Left lung (tissue), 4 donors: ENCODE measurements at regions not wholly inside any gene's neighbourhood (a gene's known extent, or its start where the extent isn't known, plus 50 kb on each side); places are given as distances from the start of the nearest gene placed in this dataset.

ENCODE experiments used
- ATAC-seq: fragments of 200-7000 bp; cut with Tn5 transposase; one replicate; pipeline ENCODE4 v1.9.1; 2020; ENCODE audit warnings: moderate library complexity
- DNase-seq, 4 donors: peaks; one replicate each; pipeline ENCODE4 v3.0.0-alpha.2; 2013 to 2020
- H3K27ac ChIP-seq, 2 donors: fragments of 200-600 bp; sonication (generic) in 1 of 2; one replicate each; pipeline versions ENCODE4 v1.5.0 to v1.8.0; 2020 to 2021
- H3K27me3 ChIP-seq, 2 donors: fragments of 200-600 bp; sonication (generic) in 1 of 2; one replicate each; pipeline versions ENCODE4 v1.5.0 to v1.8.0; 2020 to 2021
- H3K36me3 ChIP-seq, 2 donors: fragments of 200-600 bp; sonication (generic) in 1 of 2; one replicate each; pipeline versions ENCODE4 v1.5.0 to v1.8.0; 2020 to 2021
- H3K4me1 ChIP-seq, 2 donors: fragments of 200-600 bp; one replicate each; pipeline ENCODE4 v1.8.0; 2021
- H3K4me3 ChIP-seq, 2 donors: fragments of 200-600 bp; sonication (generic) in 1 of 2; one replicate each; pipeline versions ENCODE4 v1.5.0 to v1.8.0; 2020 to 2021; ENCODE audit warnings: mild to moderate bottlenecking in 1 of 2
- H3K9me3 ChIP-seq, 2 donors: fragments of 200-600 bp; sonication (generic) in 1 of 2; one replicate each; pipeline versions ENCODE4 v1.5.0 to v1.8.0; 2020 to 2021
- intact Hi-C, 2 donors: fragments of 100-400 bp; cut with DNase I; formaldehyde crosslinking; loops; one replicate each; pipeline versions ENCODE4 v1.11.2 to v1.14.2; 2022
- TF ChIP-seq, protein P1 (sequence below), 2 donors: fragments of 200-600 bp; sonication (generic) in 1 of 2; IDR thresholded peaks; one replicate each; pipeline versions ENCODE4 v1.5.0 to v1.8.0; 2021; ENCODE audit warnings: antibody characterized with exemption in 2 of 2
- donor health status: DM: no; HTN: yes; CAD: no.
- donor health status: DM: no; HTN: no; CAD: no.

DNA sequence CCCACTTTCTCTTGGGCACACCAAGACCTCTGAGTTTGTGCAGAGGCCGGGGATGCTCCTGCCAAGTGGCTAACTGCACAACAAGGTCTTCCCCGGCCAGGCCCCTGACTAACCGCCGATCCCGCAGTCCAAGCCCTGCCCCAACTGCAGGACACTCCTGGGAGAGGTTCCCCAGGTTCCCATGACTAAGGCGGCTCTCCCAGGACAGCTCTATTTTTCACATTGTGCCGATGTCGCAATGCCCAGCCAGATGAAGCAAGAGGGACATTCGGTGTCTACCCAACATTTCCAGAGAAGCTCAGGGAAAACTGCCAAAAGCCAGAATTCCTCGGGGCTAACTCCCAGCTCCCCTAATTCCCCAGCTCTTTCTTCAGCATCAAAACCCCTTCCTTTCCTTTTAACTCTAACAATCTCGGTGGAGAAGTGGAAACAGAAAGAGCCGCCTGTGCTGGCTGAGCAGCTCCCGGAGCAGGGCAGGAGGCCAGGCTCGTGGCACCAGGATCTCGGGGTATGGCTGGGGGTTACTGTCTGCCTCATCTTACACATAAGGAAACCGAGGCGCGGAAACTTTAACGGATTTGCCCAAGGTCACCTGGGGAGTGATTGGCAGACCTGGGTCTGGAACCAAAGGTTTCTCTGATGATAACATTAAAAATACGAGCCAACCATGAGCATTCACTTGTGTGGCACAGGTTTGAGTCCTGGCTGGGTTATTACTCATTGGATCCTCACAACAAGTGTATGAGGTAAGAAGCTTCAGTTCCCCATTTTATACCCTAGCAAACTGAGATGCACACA, 318.2 kb downstream of the BCL11B start:
- ATAC-seq, result peak; percentile 53
- peak in 3 of 4 donors; percentile 62 to 78 (median 65) for DNase-seq

DNA sequence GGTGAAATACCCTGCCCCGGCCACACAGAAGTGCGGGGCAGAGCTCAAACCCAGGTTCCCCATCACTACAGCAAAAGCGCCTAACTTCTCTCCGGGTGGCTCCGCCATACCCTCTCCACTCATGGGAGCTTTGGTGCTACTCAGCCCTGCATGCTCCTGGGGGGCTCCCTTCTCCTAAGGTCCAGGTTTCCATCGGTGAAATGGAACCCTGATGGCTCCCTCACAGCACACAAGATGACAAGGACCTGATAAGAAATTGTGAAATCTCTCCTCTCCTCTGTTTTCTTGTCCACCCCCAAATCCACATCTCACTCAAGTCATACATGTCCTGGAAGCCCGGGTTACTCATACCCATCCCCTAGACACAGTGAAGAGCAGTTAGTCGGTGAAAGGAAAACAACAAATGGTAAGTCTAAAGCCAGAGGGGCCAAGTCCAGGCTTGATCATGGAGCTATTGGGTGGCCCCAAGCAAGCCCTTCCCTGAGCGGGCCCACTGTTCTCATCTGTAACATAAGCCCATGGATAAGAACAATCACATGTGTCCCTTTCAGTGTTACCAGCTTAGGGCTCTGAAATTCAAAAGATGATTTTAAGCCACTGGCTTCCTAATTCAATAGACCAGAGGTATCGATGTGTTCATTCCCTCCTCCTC, 317.5 kb downstream of the BCL11B start:
- H3K9me3 ChIP-seq, result no peaks in the 10 kb centered on the region
- H3K27me3 ChIP-seq, result peaks cover 0 to 10% of the 10 kb centered on the region in 2 donors
- H3K27ac ChIP-seq, result no peak overlapping the region
- TF ChIP-seq, protein P1, sequence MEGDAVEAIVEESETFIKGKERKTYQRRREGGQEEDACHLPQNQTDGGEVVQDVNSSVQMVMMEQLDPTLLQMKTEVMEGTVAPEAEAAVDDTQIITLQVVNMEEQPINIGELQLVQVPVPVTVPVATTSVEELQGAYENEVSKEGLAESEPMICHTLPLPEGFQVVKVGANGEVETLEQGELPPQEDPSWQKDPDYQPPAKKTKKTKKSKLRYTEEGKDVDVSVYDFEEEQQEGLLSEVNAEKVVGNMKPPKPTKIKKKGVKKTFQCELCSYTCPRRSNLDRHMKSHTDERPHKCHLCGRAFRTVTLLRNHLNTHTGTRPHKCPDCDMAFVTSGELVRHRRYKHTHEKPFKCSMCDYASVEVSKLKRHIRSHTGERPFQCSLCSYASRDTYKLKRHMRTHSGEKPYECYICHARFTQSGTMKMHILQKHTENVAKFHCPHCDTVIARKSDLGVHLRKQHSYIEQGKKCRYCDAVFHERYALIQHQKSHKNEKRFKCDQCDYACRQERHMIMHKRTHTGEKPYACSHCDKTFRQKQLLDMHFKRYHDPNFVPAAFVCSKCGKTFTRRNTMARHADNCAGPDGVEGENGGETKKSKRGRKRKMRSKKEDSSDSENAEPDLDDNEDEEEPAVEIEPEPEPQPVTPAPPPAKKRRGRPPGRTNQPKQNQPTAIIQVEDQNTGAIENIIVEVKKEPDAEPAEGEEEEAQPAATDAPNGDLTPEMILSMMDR (IDR thresholded peaks at IDR 0.05), result no peak
- intact Hi-C loops, result no loop called here
- H3K4me3 ChIP-seq, result no peak overlapping the region
- DNase-seq (no peak), ATAC-seq (no peak)
- H3K36me3 ChIP-seq, result no peaks in the 10 kb centered on the region
- peaks cover 0 to 38% of the 10 kb centered on the region in 2 donors for H3K4me1 ChIP-seq

More for the DNA sequence above, 318.2 kb downstream of the BCL11B start:
- Histone ChIP-seq H3K27me3 (peaks cover 0 to 10% of the 10 kb centered on the region in 2 donors), H3K4me3 (no peak overlapping the region), H3K27ac (no peak overlapping the region), H3K9me3 (no peaks in the 10 kb centered on the region), H3K4me1 (peaks cover 0 to 45% of the 10 kb centered on the region in 2 donors), H3K36me3 (no peaks in the 10 kb centered on the region)
- TF ChIP-seq, protein P1 (IDR thresholded peaks at IDR 0.05), result no peak
- intact Hi-C loops, result no loop called here

DNA sequence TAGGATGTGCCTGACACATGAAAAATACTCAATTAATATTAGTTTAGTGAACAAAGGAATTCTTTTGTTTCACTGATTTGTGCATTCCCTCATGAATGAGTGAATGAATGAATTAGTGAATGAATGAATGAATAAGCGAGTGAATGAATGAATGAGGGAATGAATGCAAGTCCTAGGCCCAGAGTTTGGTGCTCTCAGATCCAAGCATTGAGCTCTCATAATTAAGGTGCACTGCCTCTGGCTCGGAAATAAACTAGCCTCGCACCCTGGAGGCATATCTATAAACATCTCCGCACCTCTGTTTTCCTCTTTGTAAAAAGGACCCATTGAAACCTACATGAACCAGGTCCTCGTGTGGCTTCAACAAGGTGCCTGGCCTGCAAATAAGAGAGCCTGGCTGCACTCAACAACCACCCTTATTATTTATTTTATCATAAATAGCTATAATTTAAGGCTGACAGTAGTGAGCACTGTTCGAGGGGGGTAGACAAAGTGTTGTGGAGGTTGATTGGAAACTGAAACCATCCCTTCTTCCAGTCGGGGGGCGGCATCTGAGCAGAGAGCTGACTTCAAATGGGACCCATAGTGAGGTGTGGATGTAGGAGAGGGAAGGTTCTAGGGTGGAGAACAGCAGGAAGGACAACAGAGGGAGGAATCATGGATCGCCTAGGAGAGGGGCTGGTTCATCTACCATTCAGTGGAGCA, 316.8 kb downstream of the BCL11B start:
- intact Hi-C loops, result no loop called here
- peaks cover 0 to 33% of the 10 kb centered on the region in 2 donors for H3K4me1 ChIP-seq
- TF ChIP-seq, protein P1 (IDR thresholded peaks at IDR 0.05), result no peak
- no peak overlapping the region for H3K27ac ChIP-seq
- H3K9me3 ChIP-seq, result no peaks in the 10 kb centered on the region
- H3K4me3 ChIP-seq, result no peak overlapping the region
- ATAC-seq (no peak), DNase-seq (no peak)
- no peaks in the 10 kb centered on the region for H3K36me3 ChIP-seq
- H3K27me3 ChIP-seq, result peaks cover 0 to 10% of the 10 kb centered on the region in 2 donors

DNA sequence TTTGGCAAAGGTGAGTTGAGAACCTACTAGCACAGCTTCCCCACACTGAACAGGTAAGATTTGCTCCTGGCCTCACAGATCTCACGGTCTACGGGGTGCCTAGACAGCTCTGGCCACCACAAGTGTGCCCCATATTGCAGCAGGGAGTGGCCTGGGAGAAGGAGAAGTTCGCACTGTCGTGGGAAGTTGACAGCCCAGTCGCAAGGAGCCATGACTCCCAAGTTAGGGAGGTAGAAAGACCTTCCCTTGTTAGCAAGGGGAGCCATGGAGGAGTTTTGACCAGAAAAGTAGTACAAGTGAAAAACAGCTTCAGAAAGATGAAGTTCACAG, 316.3 kb downstream of the BCL11B start:
- no peak for ATAC-seq
- intact Hi-C loops, result no loop called here
- peaks cover 0 to 10% of the 10 kb centered on the region in 2 donors for H3K27me3 ChIP-seq

More for the DNA sequence above, 316.3 kb downstream of the BCL11B start:
- no peak for DNase-seq
- no peaks in the 10 kb centered on the region for H3K9me3 ChIP-seq
- TF ChIP-seq, protein P1 (IDR thresholded peaks at IDR 0.05), result no peak
- no peak overlapping the region for H3K4me3 ChIP-seq
- peaks cover 0 to 33% of the 10 kb centered on the region in 2 donors for H3K4me1 ChIP-seq
- H3K27ac ChIP-seq, result no peak overlapping the region
- H3K36me3 ChIP-seq, result no peaks in the 10 kb centered on the region
